Thoracic aorta (tissue), 2 donors: ENCODE measurements at regions not wholly inside any gene's neighbourhood (a gene's known extent, or its start where the extent isn't known, plus 50 kb on each side); places are given as distances from the start of the nearest gene placed in this dataset.

ENCODE experiments used
- ATAC-seq: fragments of 150-250 bp; one replicate; pipeline ENCODE4 v1.8.0; 2017; ENCODE audit warnings: low read depth; ENCODE audit not compliant: insufficient number of reproducible peaks, low FRiP score
- DNase-seq: peaks from one replicate; pipeline ENCODE4 v3.0.0-alpha.2; 2020; ENCODE audit warnings: low spot score
- H3K27ac ChIP-seq, 2 donors: fragments of 200-600 bp; sonication (generic); 1 replicate in 1 of 2; 2 replicates in 1 of 2; pipeline ENCODE4 v1.5.1; 2016; ENCODE audit warnings: mild to moderate bottlenecking in 2 of 2, moderate library complexity in 2 of 2
- H3K27me3 ChIP-seq: fragments of 200-600 bp; sonication (generic); replicated peaks from 2 replicates; pipeline ENCODE4 v1.6.0; 2016; ENCODE audit warnings: mild to moderate bottlenecking; ENCODE audit not compliant: insufficient read depth
- H3K36me3 ChIP-seq: fragments of 200-600 bp; sonication (generic); one replicate; pipeline ENCODE4 v1.5.1; 2016
- H3K4me1 ChIP-seq, 2 donors: fragments of 200-600 bp; sonication (generic); 1 replicate in 1 of 2; 2 replicates in 1 of 2; pipeline versions ENCODE4 v1.5.1 to v1.6.0; 2016; ENCODE audit warnings: low read depth in 2 of 2, mild to moderate bottlenecking in 1 of 2; ENCODE audit not compliant: control insufficient read depth in 1 of 2
- H3K4me3 ChIP-seq: fragments of 200-600 bp; sonication (generic); 2 replicates; pipeline ENCODE4 v1.5.1; 2016; ENCODE audit warnings: mild to moderate bottlenecking
- H3K9me3 ChIP-seq: fragments of 200-600 bp; sonication (generic); 2 replicates; pipeline ENCODE4 v1.5.1; 2016
- CTCF ChIP-seq: fragments of 200-600 bp; sonication (generic); IDR thresholded peaks from one replicate; pipeline ENCODE4 v1.5.1; 2019; ENCODE audit warnings: antibody characterized with exemption

GRCh38 chr2:118722976-118723375 lies 124.5 kb downstream of the EN1 start:
- no peaks in the 10 kb centered on the region for H3K27me3 ChIP-seq
- no peaks in the 10 kb centered on the region for H3K36me3 ChIP-seq
- no peak overlapping the region for H3K27ac ChIP-seq
- H3K9me3 ChIP-seq = no peaks in the 10 kb centered on the region
- no peak overlapping the region for H3K4me3 ChIP-seq
- ATAC-seq (no peak), DNase-seq (no peak)
- TF ChIP-seq CTCF = no peak
- no peaks in the 10 kb centered on the region for H3K4me1 ChIP-seq

- Histone ChIP-seq H3K27me3 (no peaks in the 10 kb centered on the region), H3K9me3 (no peaks in the 10 kb centered on the region), H3K27ac (no peak overlapping the region), H3K36me3 (no peaks in the 10 kb centered on the region), H3K4me3 (no peak overlapping the region), H3K4me1 (no peaks in the 10 kb centered on the region)
- DNase-seq (no peak), ATAC-seq (no peak)
- no peak for TF ChIP-seq CTCF
Measured at GRCh38 chr2:118721817-118722551, 125.5 kb downstream of the EN1 start.

GRCh38 chr2:118720866-118721265 lies 126.6 kb downstream of the EN1 start:
- no peak for DNase-seq
- no peak overlapping the region for H3K27ac ChIP-seq
- no peak for TF ChIP-seq CTCF
- no peak overlapping the region for H3K4me3 ChIP-seq
- H3K36me3 ChIP-seq = no peaks in the 10 kb centered on the region
- ATAC-seq = no peak
- no peaks in the 10 kb centered on the region for H3K27me3 ChIP-seq
- no peaks in the 10 kb centered on the region for H3K4me1 ChIP-seq
- H3K9me3 ChIP-seq = no peaks in the 10 kb centered on the region

- Histone ChIP-seq H3K27me3 (no peaks in the 10 kb centered on the region), H3K9me3 (no peaks in the 10 kb centered on the region), H3K36me3 (no peaks in the 10 kb centered on the region), H3K27ac (no peak overlapping the region), H3K4me1 (no peaks in the 10 kb centered on the region), H3K4me3 (no peak overlapping the region)
- DNase-seq (no peak), ATAC-seq (no peak)
- TF ChIP-seq CTCF = no peak
Measured at GRCh38 chr2:118718921-118719320, 128.5 kb downstream of the EN1 start.

- no peaks in the 10 kb centered on the region for H3K4me1 ChIP-seq
- H3K36me3 ChIP-seq = no peaks in the 10 kb centered on the region
- H3K9me3 ChIP-seq = no peaks in the 10 kb centered on the region
- H3K27ac ChIP-seq = no peak overlapping the region
- no peak for ATAC-seq
- DNase-seq = no peak
- no peak for TF ChIP-seq CTCF
- no peak overlapping the region for H3K4me3 ChIP-seq
- H3K27me3 ChIP-seq = no peaks in the 10 kb centered on the region
Measured at GRCh38 chr2:118716102-118716501, 131.3 kb downstream of the EN1 start.
